Fibroblast of pulmonary artery (primary cell): ENCODE measurements at regions not wholly inside any gene's neighbourhood (a gene's known extent, or its start where the extent isn't known, plus 50 kb on each side); places are given as distances from the start of the nearest gene placed in this dataset.
"Not testable (repeated sequence)": the region's sequence is repeated elsewhere in the genome, so short reads cannot be mapped to it uniquely, and the experiment has no call there.

ENCODE experiments used
- DNase-seq: peaks from one replicate; pipeline ENCODE4 v3.0.0-alpha.2; 2010; ENCODE audit warnings: low read depth
- H3K4me3 ChIP-seq: replicated peaks from 2 replicates; pipeline ENCODE4 v1.5.1; 2011; ENCODE audit warnings: low read depth, mild to moderate bottlenecking, control low read depth, low read length, moderate library complexity
- CTCF ChIP-seq: IDR thresholded peaks from 2 replicates; pipeline ENCODE4 v1.5.1; 2011; ENCODE audit warnings: mild to moderate bottlenecking, control low read depth, low read length, inconsistent platforms; ENCODE audit errors: missing control alignments

GRCh38 chr6:27669624-27670301, 196.9 kb upstream of the ZNF184 start:
- no peak for TF ChIP-seq CTCF
- H3K4me3 ChIP-seq, result peak overlapping the region; percentile 50

DNA sequence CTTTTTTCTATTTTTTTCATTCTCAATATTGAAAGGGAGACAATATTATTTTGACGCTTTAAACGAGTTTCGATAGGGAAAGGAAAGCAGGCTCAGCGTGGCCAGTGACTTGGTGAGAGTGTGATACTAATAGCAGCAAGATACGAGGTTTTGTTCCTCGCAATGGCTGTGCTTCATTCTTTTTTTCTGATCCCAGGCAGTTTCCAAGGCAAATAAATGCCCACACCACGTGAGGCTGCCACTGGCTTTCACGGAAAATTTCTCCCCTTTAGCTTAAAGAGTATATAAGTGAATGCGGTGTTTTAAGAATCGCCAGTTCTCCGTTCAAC, 196.4 kb upstream of the ZNF184 start:
- no peak for DNase-seq
- H3K4me3 ChIP-seq, result peak overlapping the region; percentile 50
- no peak for TF ChIP-seq CTCF

More at GRCh38 chr6:27669624-27670301, 196.9 kb upstream of the ZNF184 start:
- no peak for DNase-seq

- H3K4me3 ChIP-seq, result peak overlapping the region; percentile 50
- no peak for TF ChIP-seq CTCF
- DNase-seq, result peak; percentile 60
These were observed 195.8 kb upstream of the ZNF184 start for GRCh38 chr6:27668442-27669294.

- H3K4me3 ChIP-seq, result peak overlapping the region; percentile 50
- DNase-seq, result no peak
- no peak for TF ChIP-seq CTCF
These were observed 194.9 kb upstream of the ZNF184 start for GRCh38 chr6:27667657-27668441.

GRCh38 chr6:27667016-27667656, 194.2 kb upstream of the ZNF184 start:
- no peak for TF ChIP-seq CTCF
- peak overlapping the region; percentile 50 for H3K4me3 ChIP-seq
- no peak for DNase-seq

- no peak overlapping the region for H3K4me3 ChIP-seq
- no peak for TF ChIP-seq CTCF
- no peak for DNase-seq
These were observed 189.9 kb upstream of the ZNF184 start for GRCh38 chr6:27662769-27663168.

DNA sequence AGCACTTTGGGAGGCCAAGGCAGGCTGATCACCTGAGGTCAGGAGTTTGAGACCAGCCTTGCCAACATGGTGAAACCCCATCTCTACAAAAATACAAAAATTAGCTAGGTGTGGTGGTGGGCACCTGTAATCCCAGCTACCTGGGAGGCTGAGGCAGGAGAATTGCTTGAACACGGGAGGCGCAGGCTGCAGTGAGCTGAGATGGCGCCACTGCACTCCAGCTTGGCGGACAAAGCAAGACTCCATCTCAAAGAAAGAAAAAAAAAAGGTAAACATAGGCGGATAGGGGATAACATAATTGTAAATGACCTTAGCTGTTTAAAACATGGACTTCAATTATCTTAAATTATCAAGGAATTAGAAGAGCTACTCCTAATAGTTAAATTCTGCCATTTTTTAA, 189.3 kb upstream of the ZNF184 start:
- H3K4me3 ChIP-seq, DNase-seq: not testable (repeated sequence)

DNA sequence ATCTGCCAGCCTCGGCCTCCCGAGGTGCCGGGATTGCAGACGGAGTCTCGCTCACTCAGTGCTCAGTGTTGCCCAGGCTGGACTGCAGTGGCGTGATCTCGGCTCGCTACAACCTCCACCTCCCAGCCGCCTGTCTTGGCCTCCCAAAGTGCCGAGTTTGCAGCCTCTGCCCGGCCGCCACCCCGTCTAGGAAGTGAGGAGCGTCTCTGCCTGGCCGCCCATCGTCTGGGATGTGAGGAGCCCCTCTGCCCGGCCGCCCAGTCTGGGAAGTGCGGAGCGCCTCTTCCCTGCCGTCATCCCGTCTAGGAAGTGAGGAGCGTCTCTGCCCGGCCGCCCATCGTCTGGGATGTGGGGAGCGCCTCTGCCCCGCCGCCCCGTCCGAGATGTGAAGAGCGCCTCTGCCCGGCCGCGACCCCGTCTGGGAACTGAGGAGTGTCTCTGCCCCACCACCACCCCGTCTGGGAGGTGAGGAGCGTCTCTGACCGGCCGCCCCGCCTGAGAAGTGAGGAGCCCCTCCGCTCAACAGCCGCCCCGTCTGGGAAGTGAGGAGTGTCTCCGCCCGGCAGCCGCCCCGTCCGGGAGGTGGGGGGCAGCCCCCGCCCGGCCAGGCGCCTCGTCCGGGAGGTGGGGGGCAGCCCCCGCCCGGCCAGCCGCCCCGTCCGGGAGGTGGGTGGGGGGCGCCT, 180.4 kb upstream of the ZNF184 start:
- not testable (repeated sequence) for H3K4me3 ChIP-seq, DNase-seq
